HG03097 (cell line): ENCODE measurements at regions not wholly inside any gene's neighbourhood (a gene's known extent, or its start where the extent isn't known, plus 50 kb on each side); places are given as distances from the start of the nearest gene placed in this dataset.
A peak's percentile ranks its signal among the peaks of the same experiment; 100 is the strongest.
"Not testable (repeated sequence)": the region's sequence is repeated elsewhere in the genome, so short reads cannot be mapped to it uniquely, and the experiment has no call there.

ENCODE experiments used
- ATAC-seq: cut with Tn5 transposase; IDR thresholded peaks from one replicate; pipeline ENCODE4 v1.9.1; 2021; ENCODE audit not compliant: unreplicated experiment, low FRiP score

DNA sequence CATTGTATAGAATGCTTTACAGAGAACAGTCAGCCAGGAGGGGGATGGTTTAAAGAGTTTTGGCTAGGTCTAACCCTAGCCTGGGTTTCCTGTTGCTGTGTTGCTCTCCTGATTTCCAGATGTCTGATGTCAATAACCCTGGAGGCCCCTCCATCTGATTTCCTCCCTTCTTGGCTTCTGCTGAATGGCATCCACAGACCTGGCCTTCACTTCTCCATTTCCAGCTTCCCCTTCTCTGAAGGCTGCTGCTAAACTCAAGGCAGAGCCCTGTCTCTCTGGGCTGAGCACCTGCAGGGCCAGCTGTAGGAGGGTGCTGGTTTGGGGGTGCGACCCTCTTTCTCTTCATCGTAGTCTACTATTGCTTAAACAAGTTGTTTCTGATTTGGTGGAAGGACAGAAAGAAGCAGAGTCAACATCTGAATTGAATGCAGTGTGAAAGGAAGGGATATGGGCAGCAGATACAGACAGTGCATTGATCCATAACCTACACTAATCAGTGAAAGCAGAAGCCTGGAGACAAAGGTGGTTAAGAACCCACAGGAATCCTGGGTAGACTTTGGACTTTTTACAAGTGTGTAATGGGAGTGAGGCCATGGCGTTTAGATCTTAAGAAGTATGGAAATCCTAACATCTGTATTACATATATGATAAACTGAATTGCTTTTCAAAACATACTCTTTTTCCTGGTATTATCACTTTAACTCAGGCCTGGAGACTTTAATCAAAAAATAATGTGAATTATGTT, 153.6 kb downstream of the HRH4 start:
- ATAC-seq: no peak

GRCh38 chr18:24616653-24617052, 156.2 kb downstream of the HRH4 start:
- no peak for ATAC-seq

DNA sequence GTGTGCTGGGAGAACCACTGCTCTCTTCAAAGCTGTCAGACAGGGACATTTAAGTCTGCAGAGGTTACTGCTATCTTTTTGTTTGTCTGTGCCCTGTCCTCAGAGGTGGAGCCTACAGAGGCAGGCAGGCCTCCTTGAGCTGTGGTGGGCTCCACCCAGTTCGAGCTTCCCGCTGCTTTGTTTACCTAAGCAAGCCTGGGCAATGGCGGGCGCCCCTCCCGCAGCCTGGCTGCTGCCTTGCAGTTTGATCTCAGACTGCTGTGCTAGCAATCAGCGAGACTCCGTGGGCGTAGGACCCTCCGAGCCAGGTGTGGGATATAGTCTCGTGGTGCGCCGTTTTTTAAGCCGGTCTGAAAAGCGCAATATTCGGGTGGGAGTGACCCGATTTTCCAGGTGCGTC, 164.0 kb downstream of the HRH4 start:
- ATAC-seq: not testable (repeated sequence)

DNA sequence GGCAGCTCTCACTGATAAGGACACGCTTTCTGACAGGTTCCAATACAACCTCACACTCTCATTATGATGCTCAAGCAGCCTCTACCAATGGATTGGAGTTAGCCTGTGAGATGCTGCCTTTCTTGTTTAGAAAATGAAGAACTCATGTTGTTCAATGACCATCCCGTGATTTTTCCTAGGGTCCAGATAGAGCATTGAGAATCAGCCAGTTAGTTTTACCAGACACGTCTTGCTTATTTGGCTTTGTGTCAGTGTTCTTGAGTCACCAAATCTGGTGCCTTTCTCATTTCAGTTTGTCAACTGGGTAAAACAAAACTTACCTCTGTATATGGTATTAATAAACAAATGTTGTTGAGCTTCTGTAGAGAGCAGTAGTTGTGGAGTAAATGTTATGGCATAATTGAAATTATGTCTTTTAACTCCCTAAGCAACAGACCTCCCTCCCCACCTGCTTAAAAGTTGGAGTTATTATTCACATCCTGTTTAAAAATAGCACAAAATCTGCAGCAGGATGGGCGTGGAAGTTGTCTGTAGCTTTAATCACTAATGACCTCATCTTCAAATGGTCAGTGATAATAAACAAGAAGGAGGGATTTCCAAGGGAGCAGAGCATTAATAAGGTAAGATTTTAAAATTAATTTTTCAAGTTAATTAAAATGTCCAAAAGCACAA, 167.3 kb downstream of the HRH4 start:
- ATAC-seq: no peak

DNA sequence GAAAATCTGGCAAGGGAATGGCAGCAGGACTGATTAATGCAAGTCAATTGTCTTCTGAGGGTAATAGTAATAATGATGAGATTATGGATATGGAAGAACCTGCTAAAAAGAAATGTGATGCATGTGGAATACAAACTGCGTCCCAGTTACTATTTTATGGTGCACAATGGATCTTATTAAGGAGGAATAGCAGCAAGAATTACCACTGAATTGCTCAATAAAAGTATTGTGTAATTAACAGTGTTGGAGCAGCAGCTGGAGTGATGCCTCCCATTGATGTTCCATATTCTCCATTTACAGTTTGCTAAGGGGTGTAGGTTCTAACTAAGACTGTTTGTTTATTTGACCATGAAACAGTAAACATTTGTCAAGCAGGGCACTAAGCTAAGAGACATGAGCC, 167.9 kb downstream of the HRH4 start:
- ATAC-seq: no peak

DNA sequence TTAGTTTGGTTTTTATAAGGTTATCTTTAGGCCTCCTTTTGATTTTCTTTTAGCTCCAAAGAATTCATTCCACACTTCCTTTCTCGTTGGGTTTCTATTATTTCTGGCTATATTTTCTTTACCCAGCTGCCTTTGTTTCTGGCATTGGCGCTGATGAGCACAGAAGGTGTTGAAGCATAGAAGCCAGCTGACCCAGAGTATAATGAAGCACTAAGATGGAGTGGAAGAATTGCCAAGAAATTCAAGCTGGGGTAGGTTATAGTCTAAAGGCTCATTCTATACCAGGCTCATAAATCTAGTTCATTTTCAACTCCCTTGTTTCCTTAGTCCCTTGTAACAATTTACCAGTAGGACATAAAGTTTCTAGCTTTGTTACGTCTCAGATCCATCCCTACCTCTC, 169.5 kb downstream of the HRH4 start:
- no peak for ATAC-seq

DNA sequence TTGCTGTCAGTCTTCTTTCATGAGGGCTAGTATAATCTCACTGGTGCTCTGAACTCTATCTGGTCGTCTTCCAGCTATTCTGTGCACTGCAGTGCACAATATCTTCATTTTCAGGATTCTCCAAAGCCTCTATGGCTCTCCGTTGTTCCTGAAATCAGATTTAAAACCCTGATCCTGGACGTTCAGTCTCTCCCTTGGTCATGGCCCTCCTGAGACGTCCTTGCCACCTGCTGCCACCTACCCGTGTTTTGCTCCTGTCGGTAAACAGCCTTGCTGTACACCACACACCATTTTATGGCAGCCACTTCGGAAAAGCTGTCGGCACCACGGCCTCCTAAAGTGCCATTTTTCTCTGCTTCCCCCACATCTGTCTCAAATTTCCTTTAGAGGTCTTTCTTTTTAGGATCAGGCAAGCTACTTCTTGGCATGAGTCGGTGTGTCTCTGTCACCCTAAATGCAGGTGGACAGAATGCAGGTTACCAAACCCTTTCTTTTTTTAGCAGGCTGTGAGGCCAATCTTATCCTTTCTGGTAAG, 170.0 kb downstream of the HRH4 start:
- no peak for ATAC-seq

DNA sequence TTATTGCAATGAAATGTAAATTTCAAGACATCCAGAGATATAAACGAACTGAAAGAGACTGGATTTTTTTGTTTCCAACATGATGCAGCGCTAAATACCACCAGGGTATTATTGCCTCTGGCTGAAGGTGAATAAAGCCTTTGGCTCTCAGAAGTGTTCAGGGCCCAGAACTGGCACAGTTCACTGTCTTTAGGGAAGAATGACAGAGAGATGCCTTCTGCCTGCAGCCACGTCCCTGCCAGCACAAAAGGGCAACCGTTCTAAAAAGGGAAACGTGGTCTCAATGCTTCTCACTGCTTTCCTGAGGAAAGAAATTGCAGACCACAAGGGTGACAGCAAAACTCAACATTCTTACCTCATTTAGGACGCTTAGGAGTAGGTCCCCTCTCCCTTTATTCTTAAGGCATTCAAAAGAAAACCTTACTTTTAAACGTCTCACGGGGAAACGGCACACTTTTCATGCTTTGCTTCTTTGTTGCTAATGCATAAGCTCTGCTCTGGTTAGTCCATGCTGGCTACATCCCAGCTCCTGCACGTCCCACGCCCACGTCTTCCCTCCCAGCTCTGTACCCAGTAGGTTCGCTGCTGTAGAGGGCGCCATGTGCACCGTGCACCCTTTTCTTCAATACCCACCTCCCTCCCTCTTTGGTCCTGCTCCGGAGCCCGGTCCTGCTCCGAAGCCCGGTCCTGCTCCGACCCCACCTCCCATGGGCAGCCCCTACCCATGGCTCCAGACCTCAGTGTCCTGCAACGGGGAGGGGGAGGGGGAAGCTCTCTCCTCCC, 171.0 kb downstream of the HRH4 start:
- no peak for ATAC-seq

GRCh38 chr18:24632158-24632988, 171.9 kb downstream of the HRH4 start:
- ATAC-seq: no peak

DNA sequence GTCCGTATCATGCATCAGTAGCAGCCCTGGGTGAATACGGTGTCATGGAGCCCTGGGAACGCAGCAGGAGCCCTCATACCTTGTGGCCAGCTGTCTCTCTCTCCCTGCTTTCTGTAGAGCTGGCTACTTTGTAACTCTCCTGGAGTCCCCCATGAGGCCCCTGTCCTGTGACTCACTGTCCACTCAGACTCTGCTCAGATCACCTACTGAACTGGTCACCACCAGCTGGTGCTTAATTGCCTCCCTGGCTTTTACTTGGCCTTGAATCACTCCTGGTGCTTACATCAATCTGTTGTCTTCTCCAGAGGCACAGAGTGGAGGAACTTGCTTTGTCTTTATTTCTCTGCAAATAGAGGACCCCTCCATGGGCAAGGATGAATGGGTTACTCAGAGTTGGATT, 172.7 kb downstream of the HRH4 start:
- ATAC-seq: no peak

GRCh38 chr18:24649571-24649970, 189.1 kb downstream of the HRH4 start:
- ATAC-seq: no peak

DNA sequence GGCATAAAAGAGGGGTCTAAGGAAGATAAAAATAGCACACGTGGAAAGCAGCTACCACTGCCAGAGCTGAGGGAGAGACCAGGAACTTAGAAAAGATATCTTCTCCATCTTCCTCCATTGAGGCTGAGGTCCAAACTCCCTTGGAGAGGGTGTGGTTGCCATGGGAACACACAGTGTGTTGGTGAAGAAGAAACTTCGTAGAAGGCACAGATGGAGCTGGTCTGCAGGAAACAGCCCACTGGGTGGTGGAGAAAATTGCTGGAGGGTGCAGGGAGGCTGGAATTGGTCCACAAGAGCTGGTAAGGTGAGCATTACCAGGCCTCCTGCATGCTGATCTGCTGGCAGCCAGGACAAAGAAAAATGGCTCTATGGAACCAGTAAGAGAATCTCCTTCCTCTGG, 191.0 kb downstream of the HRH4 start:
- no peak for ATAC-seq

DNA sequence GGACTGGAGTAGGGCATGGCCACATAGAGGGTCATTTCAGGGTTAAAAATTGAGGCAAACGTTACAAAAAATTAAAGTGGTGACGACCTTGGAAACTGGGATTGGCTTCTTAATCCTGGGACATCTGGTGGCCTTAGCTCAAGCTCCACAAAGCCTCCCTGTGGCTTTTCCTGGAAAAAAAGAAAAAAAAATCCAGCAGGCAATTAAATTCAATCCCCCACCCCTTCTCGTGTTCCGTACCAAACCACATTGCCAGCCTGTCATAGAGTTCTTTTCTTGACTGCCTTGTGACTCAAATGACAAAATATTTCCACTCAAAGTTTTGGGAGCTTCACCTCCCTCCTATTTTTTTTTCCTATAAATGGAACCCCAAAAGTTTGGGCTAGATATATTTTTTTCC, 195.6 kb downstream of the HRH4 start:
- no peak for ATAC-seq

DNA sequence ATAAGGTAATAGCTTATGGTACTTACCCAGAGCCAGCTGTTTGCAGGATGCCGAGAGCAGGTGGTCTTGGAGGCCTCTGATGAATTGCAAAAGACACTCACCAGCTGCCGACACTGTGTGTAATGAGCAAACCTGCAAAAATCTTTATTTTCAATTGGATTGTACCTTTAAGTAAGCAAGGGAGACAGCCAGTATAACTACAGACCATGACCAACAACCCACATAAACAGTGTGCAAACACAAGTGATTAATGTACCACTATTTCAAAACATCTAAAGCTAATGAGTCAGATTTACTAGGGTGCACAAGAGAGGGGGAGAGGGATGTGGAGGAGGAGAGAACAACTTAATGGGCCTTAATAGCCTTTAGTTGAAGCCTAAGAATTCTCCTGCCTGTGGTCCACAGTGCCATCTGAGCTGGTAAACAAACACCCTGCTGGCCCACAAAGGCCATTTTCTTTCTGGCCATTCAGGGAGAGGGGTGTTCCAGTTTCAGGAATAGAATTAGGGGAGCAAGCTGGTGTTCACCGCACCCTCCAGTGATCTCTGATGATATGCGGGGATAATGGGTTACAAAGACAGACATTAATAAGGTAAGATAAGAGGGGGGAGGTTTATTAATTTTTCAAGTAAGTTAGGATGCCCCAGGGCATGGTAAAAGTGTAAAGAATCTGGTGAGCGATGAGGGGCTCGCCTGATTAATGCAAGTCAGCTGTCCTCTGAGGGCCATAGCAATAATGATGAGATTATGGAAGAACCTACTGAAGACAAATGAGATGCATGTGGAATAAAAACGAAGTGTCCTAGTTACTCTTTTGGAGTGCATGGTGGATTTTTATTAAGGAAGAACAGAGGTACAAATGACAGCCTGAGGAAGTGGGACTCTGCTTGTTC, 196.4 kb downstream of the HRH4 start:
- no peak for ATAC-seq

- no peak for ATAC-seq
These were observed 197.0 kb downstream of the HRH4 start for GRCh38 chr18:24657444-24657842.

DNA sequence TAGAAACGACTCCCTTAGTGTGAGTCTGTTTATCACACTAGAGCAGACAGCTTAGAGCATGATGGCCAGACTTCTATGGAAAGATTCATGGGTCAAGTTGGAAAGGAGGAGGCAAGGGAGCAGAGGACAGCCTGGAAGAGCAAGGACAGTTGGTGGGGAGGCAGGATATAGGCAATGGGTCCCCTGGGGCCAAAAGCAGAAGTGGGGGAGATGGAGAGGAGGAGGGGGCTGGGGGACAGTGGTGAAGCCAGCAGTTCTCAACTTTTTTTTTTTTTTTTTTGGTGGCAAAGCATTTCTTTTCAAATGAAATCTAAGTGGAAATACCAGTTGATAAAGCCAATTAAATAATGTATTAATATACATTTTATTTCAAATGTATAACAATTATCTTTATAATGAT, 197.9 kb downstream of the HRH4 start:
- ATAC-seq: no peak

- peak; percentile 85 for ATAC-seq
These were observed 199.6 kb downstream of the HRH4 start for GRCh38 chr18:24659827-24660720.

GRCh38 chr18:24660956-24661355, 200.5 kb downstream of the HRH4 start:
- no peak for ATAC-seq
